ENCODE measurements at regions not wholly inside any gene's neighbourhood (a gene's known extent, or its start where the extent isn't known, plus 50 kb on each side); places are given as distances from the start of the nearest gene placed in this dataset.

- Mint-ChIP-seq H3K27me3 (ENCODE audit: low read depth) (peaks cover 5% of the 10 kb centered on the region), H3K9me3 (peaks cover 37% of the 10 kb centered on the region), H3K4me1 (no peaks in the 10 kb centered on the region), H3K4me3 (no peak overlapping the region), H3K36me3 (peaks cover 35% of the 10 kb centered on the region), H3K27ac (no peak overlapping the region)
- POLR2A ChIA-PET: no interaction called here
- no peak for DNase-seq (ENCODE audit: low spot score)
- TF ChIP-seq USF2 (CRISPR knock-in tag; IDR thresholded peaks at IDR 0.05) (no peak), SOX15 (CRISPR knock-in tag; IDR thresholded peaks at IDR 0.05) (no peak), IRF2 (CRISPR knock-in tag; IDR thresholded peaks at IDR 0.05; ENCODE audit: borderline replicate concordance, low read depth) (no peak), ELF4 (CRISPR knock-in tag; IDR thresholded peaks at IDR 0.05; ENCODE audit: low read depth) (no peak), ZNF532 (CRISPR knock-in tag; IDR thresholded peaks at IDR 0.05; ENCODE audit: borderline replicate concordance) (no peak), ETV6 (CRISPR knock-in tag; IDR thresholded peaks at IDR 0.05) (no peak), ZNF263 (CRISPR knock-in tag; IDR thresholded peaks at IDR 0.05; ENCODE audit: low read depth) (no peak), ERG (CRISPR knock-in tag; IDR thresholded peaks at IDR 0.05) (no peak), NR2C2 (CRISPR knock-in tag; IDR thresholded peaks at IDR 0.05) (no peak), CREM (CRISPR knock-in tag; IDR thresholded peaks at IDR 0.05) (no peak), TP53 (CRISPR knock-in tag; IDR thresholded peaks at IDR 0.05) (no peak), TCF7 (CRISPR knock-in tag; IDR thresholded peaks at IDR 0.05; ENCODE audit: low read depth) (no peak), FOXK1 (CRISPR knock-in tag; IDR thresholded peaks at IDR 0.05) (no peak), CBFB (CRISPR knock-in tag; IDR thresholded peaks at IDR 0.05; ENCODE audit: low read depth) (no peak)
- TF ChIP-seq, protein P1, sequence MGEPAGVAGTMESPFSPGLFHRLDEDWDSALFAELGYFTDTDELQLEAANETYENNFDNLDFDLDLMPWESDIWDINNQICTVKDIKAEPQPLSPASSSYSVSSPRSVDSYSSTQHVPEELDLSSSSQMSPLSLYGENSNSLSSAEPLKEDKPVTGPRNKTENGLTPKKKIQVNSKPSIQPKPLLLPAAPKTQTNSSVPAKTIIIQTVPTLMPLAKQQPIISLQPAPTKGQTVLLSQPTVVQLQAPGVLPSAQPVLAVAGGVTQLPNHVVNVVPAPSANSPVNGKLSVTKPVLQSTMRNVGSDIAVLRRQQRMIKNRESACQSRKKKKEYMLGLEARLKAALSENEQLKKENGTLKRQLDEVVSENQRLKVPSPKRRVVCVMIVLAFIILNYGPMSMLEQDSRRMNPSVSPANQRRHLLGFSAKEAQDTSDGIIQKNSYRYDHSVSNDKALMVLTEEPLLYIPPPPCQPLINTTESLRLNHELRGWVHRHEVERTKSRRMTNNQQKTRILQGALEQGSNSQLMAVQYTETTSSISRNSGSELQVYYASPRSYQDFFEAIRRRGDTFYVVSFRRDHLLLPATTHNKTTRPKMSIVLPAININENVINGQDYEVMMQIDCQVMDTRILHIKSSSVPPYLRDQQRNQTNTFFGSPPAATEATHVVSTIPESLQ (CRISPR knock-in tag; IDR thresholded peaks at IDR 0.05): no peak
- TF ChIP-seq, protein P2, sequence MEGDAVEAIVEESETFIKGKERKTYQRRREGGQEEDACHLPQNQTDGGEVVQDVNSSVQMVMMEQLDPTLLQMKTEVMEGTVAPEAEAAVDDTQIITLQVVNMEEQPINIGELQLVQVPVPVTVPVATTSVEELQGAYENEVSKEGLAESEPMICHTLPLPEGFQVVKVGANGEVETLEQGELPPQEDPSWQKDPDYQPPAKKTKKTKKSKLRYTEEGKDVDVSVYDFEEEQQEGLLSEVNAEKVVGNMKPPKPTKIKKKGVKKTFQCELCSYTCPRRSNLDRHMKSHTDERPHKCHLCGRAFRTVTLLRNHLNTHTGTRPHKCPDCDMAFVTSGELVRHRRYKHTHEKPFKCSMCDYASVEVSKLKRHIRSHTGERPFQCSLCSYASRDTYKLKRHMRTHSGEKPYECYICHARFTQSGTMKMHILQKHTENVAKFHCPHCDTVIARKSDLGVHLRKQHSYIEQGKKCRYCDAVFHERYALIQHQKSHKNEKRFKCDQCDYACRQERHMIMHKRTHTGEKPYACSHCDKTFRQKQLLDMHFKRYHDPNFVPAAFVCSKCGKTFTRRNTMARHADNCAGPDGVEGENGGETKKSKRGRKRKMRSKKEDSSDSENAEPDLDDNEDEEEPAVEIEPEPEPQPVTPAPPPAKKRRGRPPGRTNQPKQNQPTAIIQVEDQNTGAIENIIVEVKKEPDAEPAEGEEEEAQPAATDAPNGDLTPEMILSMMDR (IDR thresholded peaks at IDR 0.05): no peak
- ATAC-seq: no peak
- CTCF ChIA-PET: interaction anchor here (1.2 kb wide), 1 partner anchor 615 kb away, joined by 4 read pairs; no protein-coding TSS in a partner anchor
Observed at GRCh38 chr5:118653872-118654271, 334.5 kb downstream of the DTWD2 start.

DNA sequence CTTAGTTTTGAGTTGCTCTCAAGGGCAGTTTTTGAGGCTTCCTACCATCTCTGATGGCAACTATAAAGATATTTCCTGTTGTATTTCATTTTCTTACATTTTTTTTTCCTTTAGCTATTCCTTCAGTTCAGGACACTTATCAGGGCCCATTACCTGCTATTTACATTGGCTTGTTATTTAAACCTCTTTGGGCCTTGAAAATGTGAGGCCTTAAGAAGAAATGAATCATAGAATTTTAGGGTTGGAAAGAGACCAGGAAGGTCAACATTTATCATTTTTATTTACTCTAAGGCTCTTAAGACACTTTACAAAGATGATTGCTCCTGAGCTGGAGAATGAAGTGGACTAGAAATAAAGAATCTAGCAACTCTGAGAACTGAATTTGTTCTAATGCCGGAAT is 335.2 kb downstream of the DTWD2 start:
- DNase-seq (ENCODE audit: low spot score) (no peak), ATAC-seq (no peak)
- Mint-ChIP-seq H3K27ac (no peak overlapping the region), H3K36me3 (peaks cover 28% of the 10 kb centered on the region), H3K9me3 (peaks cover 30% of the 10 kb centered on the region), H3K4me3 (no peak overlapping the region), H3K27me3 (ENCODE audit: low read depth) (peaks cover 2% of the 10 kb centered on the region; the same call in 1 of the 2 replicates), H3K4me1 (no peaks in the 10 kb centered on the region)
- CTCF ChIA-PET: interaction anchor here (1.2 kb wide), 1 partner anchor 615 kb away, joined by 4 read pairs; no protein-coding TSS in a partner anchor
- POLR2A ChIA-PET: no interaction called here
- no peak for TF ChIP-seq ZNF219 (CRISPR knock-in tag; IDR thresholded peaks at IDR 0.05; ENCODE audit: borderline replicate concordance)
- no peak for TF ChIP-seq TEAD4 (CRISPR knock-in tag; IDR thresholded peaks at IDR 0.05)
- TF ChIP-seq SP1 (CRISPR knock-in tag; conservative IDR thresholded peaks at IDR 0.05): no peak
- TF ChIP-seq TCF7 (CRISPR knock-in tag; IDR thresholded peaks at IDR 0.05; ENCODE audit: low read depth): no peak
- no peak for TF ChIP-seq KAT7 (CRISPR knock-in tag; IDR thresholded peaks at IDR 0.05; ENCODE audit: borderline replicate concordance)
- TF ChIP-seq, protein P3, sequence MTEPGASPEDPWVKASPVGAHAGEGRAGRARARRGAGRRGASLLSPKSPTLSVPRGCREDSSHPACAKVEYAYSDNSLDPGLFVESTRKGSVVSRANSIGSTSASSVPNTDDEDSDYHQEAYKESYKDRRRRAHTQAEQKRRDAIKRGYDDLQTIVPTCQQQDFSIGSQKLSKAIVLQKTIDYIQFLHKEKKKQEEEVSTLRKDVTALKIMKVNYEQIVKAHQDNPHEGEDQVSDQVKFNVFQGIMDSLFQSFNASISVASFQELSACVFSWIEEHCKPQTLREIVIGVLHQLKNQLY (CRISPR knock-in tag; IDR thresholded peaks at IDR 0.05): no peak
- TF ChIP-seq, protein P4, sequence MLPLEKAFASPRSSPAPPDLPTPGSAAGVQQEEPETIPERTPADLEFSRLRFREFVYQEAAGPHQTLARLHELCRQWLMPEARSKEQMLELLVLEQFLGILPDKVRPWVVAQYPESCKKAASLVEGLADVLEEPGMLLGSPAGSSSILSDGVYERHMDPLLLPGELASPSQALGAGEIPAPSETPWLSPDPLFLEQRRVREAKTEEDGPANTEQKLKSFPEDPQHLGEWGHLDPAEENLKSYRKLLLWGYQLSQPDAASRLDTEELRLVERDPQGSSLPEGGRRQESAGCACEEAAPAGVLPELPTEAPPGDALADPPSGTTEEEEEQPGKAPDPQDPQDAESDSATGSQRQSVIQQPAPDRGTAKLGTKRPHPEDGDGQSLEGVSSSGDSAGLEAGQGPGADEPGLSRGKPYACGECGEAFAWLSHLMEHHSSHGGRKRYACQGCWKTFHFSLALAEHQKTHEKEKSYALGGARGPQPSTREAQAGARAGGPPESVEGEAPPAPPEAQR (CRISPR knock-in tag; IDR thresholded peaks at IDR 0.05): no peak
- TF ChIP-seq GABPB1 (CRISPR knock-in tag; IDR thresholded peaks at IDR 0.05): no peak
- TF ChIP-seq, protein P5, sequence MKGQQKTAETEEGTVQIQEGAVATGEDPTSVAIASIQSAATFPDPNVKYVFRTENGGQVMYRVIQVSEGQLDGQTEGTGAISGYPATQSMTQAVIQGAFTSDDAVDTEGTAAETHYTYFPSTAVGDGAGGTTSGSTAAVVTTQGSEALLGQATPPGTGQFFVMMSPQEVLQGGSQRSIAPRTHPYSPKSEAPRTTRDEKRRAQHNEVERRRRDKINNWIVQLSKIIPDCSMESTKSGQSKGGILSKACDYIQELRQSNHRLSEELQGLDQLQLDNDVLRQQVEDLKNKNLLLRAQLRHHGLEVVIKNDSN (CRISPR knock-in tag; IDR thresholded peaks at IDR 0.05): no peak
